H9 (cell line): ENCODE measurements at regions not wholly inside any gene's neighbourhood (a gene's known extent, or its start where the extent isn't known, plus 50 kb on each side); places are given as distances from the start of the nearest gene placed in this dataset.

ENCODE experiments used
- DNase-seq: peaks from one replicate; pipeline ENCODE4 v3.0.0-alpha.2; 2017
- H2AFZ ChIP-seq: one replicate; pipeline ENCODE4 v1.6.1; 2013; ENCODE audit warnings: mild to moderate bottlenecking, low read length, control low read depth, moderate library complexity
- H2AK5ac ChIP-seq: 2 replicates; pipeline ENCODE4 v1.6.1; 2013; ENCODE audit warnings: low read length, control low read depth, mixed read lengths; ENCODE audit not compliant: insufficient read length
- H2BK120ac ChIP-seq: one replicate; pipeline ENCODE4 v1.6.1; 2013; ENCODE audit warnings: low read depth, mild to moderate bottlenecking, low read length, control low read depth, inconsistent platforms; ENCODE audit not compliant: poor library complexity, severe bottlenecking
- H2BK12ac ChIP-seq: 2 replicates; pipeline ENCODE4 v1.6.1; 2013; ENCODE audit warnings: low read length, control low read depth, mixed read lengths, low read depth; ENCODE audit not compliant: insufficient read length
- H2BK15ac ChIP-seq: 2 replicates; pipeline ENCODE4 v1.6.1; 2013; ENCODE audit warnings: low read depth, low read length, control low read depth
- H2BK20ac ChIP-seq: one replicate; pipeline ENCODE4 v1.6.1; 2013; ENCODE audit warnings: low read depth, mild to moderate bottlenecking, low read length, control low read depth, inconsistent platforms; ENCODE audit not compliant: poor library complexity, severe bottlenecking
- H2BK5ac ChIP-seq: 2 replicates; pipeline ENCODE4 v1.6.1; 2013; ENCODE audit warnings: low read length, control low read depth, mixed read lengths; ENCODE audit not compliant: insufficient read length
- H3K14ac ChIP-seq: 2 replicates; pipeline ENCODE4 v1.6.1; 2013; ENCODE audit warnings: low read length, control low read depth; ENCODE audit not compliant: insufficient read depth
- H3K18ac ChIP-seq: 2 replicates; pipeline ENCODE4 v1.6.1; 2013; ENCODE audit warnings: low read depth, mild to moderate bottlenecking, mixed read lengths, low read length, control low read depth; ENCODE audit not compliant: insufficient read length
- H3K23ac ChIP-seq: 2 replicates; pipeline ENCODE4 v1.6.1; 2013; ENCODE audit warnings: low read length, control low read depth, mixed read lengths, low read depth; ENCODE audit not compliant: insufficient read length
- H3K23me2 ChIP-seq: 2 replicates; pipeline ENCODE4 v1.6.1; 2013; ENCODE audit warnings: low read depth, mild to moderate bottlenecking, mixed read lengths, low read length, control low read depth; ENCODE audit not compliant: insufficient read length, poor library complexity, severe bottlenecking
- H3K27ac ChIP-seq: 2 replicates; pipeline ENCODE4 v1.5.1; 2013; ENCODE audit warnings: low read length, control low read depth, mixed read lengths, low read depth; ENCODE audit not compliant: insufficient read length
- H3K27me3 ChIP-seq: 2 replicates; pipeline ENCODE4 v1.6.1; 2013; ENCODE audit warnings: low read length, control low read depth, inconsistent platforms; ENCODE audit not compliant: insufficient read depth
- H3K4ac ChIP-seq: 2 replicates; pipeline ENCODE4 v1.6.1; 2013; ENCODE audit warnings: low read depth, mild to moderate bottlenecking, control low read depth, inconsistent platforms, low read length, moderate library complexity
- H3K4me1 ChIP-seq: 2 replicates; pipeline ENCODE4 v1.6.1; 2013; ENCODE audit warnings: low read length, control low read depth, inconsistent platforms; ENCODE audit not compliant: insufficient read depth
- H3K4me2 ChIP-seq: 2 replicates; pipeline ENCODE4 v1.6.1; 2013; ENCODE audit warnings: low read length, control low read depth, mixed read lengths; ENCODE audit not compliant: insufficient read length, insufficient read depth
- H3K56ac ChIP-seq: 2 replicates; pipeline ENCODE4 v1.6.1; 2013; ENCODE audit warnings: low read depth, mild to moderate bottlenecking, mixed read lengths, low read length, control low read depth; ENCODE audit not compliant: insufficient read length
- H3K79me1 ChIP-seq: 2 replicates; pipeline ENCODE4 v1.6.1; 2013; ENCODE audit warnings: low read depth, mild to moderate bottlenecking, moderate library complexity, low read length, control low read depth, inconsistent platforms; ENCODE audit not compliant: insufficient read depth, poor library complexity, severe bottlenecking
- H3K79me2 ChIP-seq: 2 replicates; pipeline ENCODE4 v1.6.1; 2013; ENCODE audit warnings: low read length, control low read depth, inconsistent platforms; ENCODE audit not compliant: insufficient read depth
- H3K9ac ChIP-seq: 2 replicates; pipeline ENCODE4 v1.6.1; 2013; ENCODE audit warnings: low read length, control low read depth, mixed read lengths; ENCODE audit not compliant: insufficient read length; ENCODE audit errors: extremely low read depth
- H3K9me3 ChIP-seq: one replicate; pipeline ENCODE4 v1.6.1; 2013; ENCODE audit warnings: low read depth, low read length, inconsistent platforms; ENCODE audit not compliant: control insufficient read depth
- H3T11ph ChIP-seq: one replicate; pipeline ENCODE4 v1.6.1; 2013; ENCODE audit warnings: mild to moderate bottlenecking, low read length, control low read depth, inconsistent platforms
- H4K20me1 ChIP-seq: one replicate; pipeline ENCODE4 v1.6.1; 2013; ENCODE audit not compliant: control insufficient read depth, insufficient read length, insufficient read depth
- H4K5ac ChIP-seq: 2 replicates; pipeline ENCODE4 v1.6.1; 2013; ENCODE audit warnings: low read depth, mild to moderate bottlenecking, mixed read lengths, low read length, control low read depth; ENCODE audit not compliant: insufficient read length
- H4K8ac ChIP-seq: replicated peaks from 2 replicates; pipeline ENCODE4 v1.6.1; 2013; ENCODE audit warnings: low read length, control low read depth, mixed read lengths, low read depth; ENCODE audit not compliant: insufficient read length
- H4K91ac ChIP-seq: 2 replicates; pipeline ENCODE4 v1.6.1; 2013; ENCODE audit warnings: low read depth, mild to moderate bottlenecking, moderate library complexity, mixed read lengths, low read length, control low read depth; ENCODE audit not compliant: insufficient read length
- H3K27ac Mint-ChIP-seq, 3 experiments: 2 replicates in 2 of 3; 3 replicates in 1 of 3; pipeline ENCODE4 v1.8.0; 2020 to 2021; ENCODE audit warnings: mixed read lengths in 3 of 3, mild to moderate bottlenecking in 1 of 3, moderate library complexity in 1 of 3
- H3K27me3 Mint-ChIP-seq: 2 replicates; pipeline ENCODE4 v1.8.0; 2021; ENCODE audit warnings: low read depth, mild to moderate bottlenecking, moderate library complexity, mixed read lengths
- H3K36me3 Mint-ChIP-seq, 3 experiments: 2 replicates in 2 of 3; 3 replicates in 1 of 3; pipeline ENCODE4 v1.8.0; 2020 to 2021; ENCODE audit warnings: low read depth in 3 of 3, mixed read lengths in 3 of 3; ENCODE audit not compliant: insufficient read depth in 1 of 3
- H3K4me1 Mint-ChIP-seq, 2 experiments: 2 replicates each; pipeline ENCODE4 v1.8.0; 2020; ENCODE audit warnings: mixed read lengths in 2 of 2
- H3K4me3 Mint-ChIP-seq, 2 experiments: 2 replicates in 1 of 2; 3 replicates in 1 of 2; pipeline ENCODE4 v1.8.0; 2020 to 2021; ENCODE audit warnings: mild to moderate bottlenecking in 2 of 2, mixed read lengths in 2 of 2, moderate library complexity in 1 of 2
- H3K9me3 Mint-ChIP-seq, 2 experiments: 2 replicates in 1 of 2; 3 replicates in 1 of 2; pipeline ENCODE4 v1.8.0; 2020; ENCODE audit warnings: mild to moderate bottlenecking in 2 of 2, mixed read lengths in 2 of 2, moderate library complexity in 1 of 2
- WGBS: extraction: QIAGEN DNeasy Blood & Tissue Kit; methylation state at CpG from one replicate; pipeline ENCODE4 v1.1.7; 2013; ENCODE audit warnings: missing lambda C conversion rate, low lambda C conversion rate, mixed read lengths; ENCODE audit not compliant: insufficient read length; ENCODE audit errors: extremely low coverage; 5-methylcytosine and 5-hydroxymethylcytosine counted together
- TF ChIP-seq, protein P1 (sequence below): fragments of 200-600 bp; sonication (generic); conservative IDR thresholded peaks from 3 replicates; pipeline ENCODE4 v1.8.0; 2021; ENCODE audit warnings: antibody characterized with exemption, mild to moderate bottlenecking

DNA sequence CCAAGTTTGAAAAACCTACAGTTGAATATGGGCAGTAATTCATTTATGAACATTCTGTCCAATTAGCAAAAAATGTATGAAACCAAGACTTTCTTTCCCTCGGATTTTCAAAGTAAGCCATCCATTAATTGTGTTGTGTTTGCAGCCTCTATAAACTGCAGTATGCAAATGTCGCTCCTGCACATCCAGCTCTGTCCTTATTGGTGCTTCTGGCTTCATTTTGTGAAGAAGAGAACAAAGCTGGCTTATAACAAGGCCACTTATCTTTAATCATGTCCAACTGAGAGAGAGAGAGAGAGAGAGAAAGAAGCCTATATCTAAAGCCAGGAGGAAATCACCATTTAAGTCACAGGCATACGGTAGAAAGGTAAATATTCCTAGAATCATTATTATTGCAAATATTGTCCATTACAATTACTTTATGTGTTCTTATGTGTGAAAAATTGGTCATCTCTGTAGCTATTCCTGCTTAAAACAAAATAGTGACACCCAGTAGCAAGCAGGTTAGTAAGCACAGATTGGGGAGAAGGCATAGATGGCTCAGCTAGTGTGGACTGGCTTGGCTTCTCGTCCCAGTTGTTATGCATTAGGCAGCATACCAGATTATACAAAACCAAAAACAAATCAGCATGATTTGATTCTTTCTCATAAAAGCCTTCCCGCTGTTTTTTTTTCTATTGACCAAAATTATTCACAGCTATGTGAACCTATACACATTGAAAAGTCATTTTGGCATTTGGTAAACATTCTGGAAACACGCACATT is 726.4 kb upstream of the SOX11 start:
- H3K18ac ChIP-seq, result no peak overlapping the region
- WGBS, result no CpG with 5 or more reads among the region's 6 CpGs
- H3K4me2 ChIP-seq, result no peak overlapping the region
- H2AFZ ChIP-seq, result no peak overlapping the region
- no peak for DNase-seq
- H4K20me1 ChIP-seq, result no peaks in the 10 kb centered on the region
- H3K9ac ChIP-seq, result no peak overlapping the region
- Mint-ChIP-seq H3K27me3 (no peaks in the 10 kb centered on the region), H3K36me3 (no peaks in the 10 kb centered on the region), H3K4me1 (0 out of 4 replicates have a peak, but pooled peaks cover 0 to 3% of the 10 kb centered on the region in 2 experiments), H3K27ac (no peak overlapping the region), H3K4me3 (no peak overlapping the region), H3K9me3 (no peaks in the 10 kb centered on the region)
- H2BK120ac ChIP-seq, result no peak overlapping the region
- no peak overlapping the region for H2BK20ac ChIP-seq
- no peak overlapping the region for H3K27ac ChIP-seq
- TF ChIP-seq, protein P1, sequence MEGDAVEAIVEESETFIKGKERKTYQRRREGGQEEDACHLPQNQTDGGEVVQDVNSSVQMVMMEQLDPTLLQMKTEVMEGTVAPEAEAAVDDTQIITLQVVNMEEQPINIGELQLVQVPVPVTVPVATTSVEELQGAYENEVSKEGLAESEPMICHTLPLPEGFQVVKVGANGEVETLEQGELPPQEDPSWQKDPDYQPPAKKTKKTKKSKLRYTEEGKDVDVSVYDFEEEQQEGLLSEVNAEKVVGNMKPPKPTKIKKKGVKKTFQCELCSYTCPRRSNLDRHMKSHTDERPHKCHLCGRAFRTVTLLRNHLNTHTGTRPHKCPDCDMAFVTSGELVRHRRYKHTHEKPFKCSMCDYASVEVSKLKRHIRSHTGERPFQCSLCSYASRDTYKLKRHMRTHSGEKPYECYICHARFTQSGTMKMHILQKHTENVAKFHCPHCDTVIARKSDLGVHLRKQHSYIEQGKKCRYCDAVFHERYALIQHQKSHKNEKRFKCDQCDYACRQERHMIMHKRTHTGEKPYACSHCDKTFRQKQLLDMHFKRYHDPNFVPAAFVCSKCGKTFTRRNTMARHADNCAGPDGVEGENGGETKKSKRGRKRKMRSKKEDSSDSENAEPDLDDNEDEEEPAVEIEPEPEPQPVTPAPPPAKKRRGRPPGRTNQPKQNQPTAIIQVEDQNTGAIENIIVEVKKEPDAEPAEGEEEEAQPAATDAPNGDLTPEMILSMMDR, result no peak
- no peak overlapping the region for H2BK15ac ChIP-seq
- no peak overlapping the region for H2BK5ac ChIP-seq
- no peaks in the 10 kb centered on the region for H3K79me1 ChIP-seq
- no peak overlapping the region for H3K4ac ChIP-seq
- H4K8ac ChIP-seq, result no peak overlapping the region
- no peak overlapping the region for H3K23ac ChIP-seq
- no peaks in the 10 kb centered on the region for H3K23me2 ChIP-seq
- no peak overlapping the region for H3K14ac ChIP-seq
- H4K91ac ChIP-seq, result no peak overlapping the region
- no peak overlapping the region for H4K5ac ChIP-seq
- H3K56ac ChIP-seq, result no peak overlapping the region
- H3K79me2 ChIP-seq, result no peaks in the 10 kb centered on the region
- H3T11ph ChIP-seq, result no peak overlapping the region
- H2AK5ac ChIP-seq, result no peak overlapping the region
- no peaks in the 10 kb centered on the region for H3K9me3 ChIP-seq
- H2BK12ac ChIP-seq, result no peak overlapping the region
- H3K4me1 ChIP-seq, result no peaks in the 10 kb centered on the region
- H3K27me3 ChIP-seq, result no peaks in the 10 kb centered on the region
